B cell (primary cell): ENCODE measurements at regions not wholly inside any gene's neighbourhood (a gene's known extent, or its start where the extent isn't known, plus 50 kb on each side); places are given as distances from the start of the nearest gene placed in this dataset.

Source experiments
- ATAC-seq: fragments of 200-7000 bp; cut with Tn5 transposase; one replicate; pipeline ENCODE4 v1.10.0; 2021; ENCODE audit warnings: low read depth, mild to moderate bottlenecking, moderate number of reproducible peaks, moderate library complexity
- CTCF ChIA-PET: fragments of 350-600 bp; sonication (Branson Sonifier 250); formaldehyde crosslinking; loops from one replicate; lab custom pipeline; 2021; ENCODE audit warnings: antibody characterized with exemption, inconsistent platforms; lab: Charles Lee
- POLR2A ChIA-PET: fragments of 350-600 bp; sonication (Branson Sonifier 250); formaldehyde crosslinking; loops from one replicate; lab custom pipeline; 2021; ENCODE audit warnings: antibody characterized with exemption; lab: Charles Lee
- DNase-seq: peaks from one replicate; pipeline ENCODE4 v3.0.0; 2013
- H2AFZ ChIP-seq: 2 replicates; pipeline ENCODE4 v1.6.1; 2012; ENCODE audit warnings: mild to moderate bottlenecking, low read depth, low read length; ENCODE audit not compliant: insufficient read depth, poor library complexity, severe bottlenecking
- H3K27ac ChIP-seq, 2 donors: 1 replicate in 1 of 2; 2 replicates in 1 of 2; pipeline ENCODE4 v1.5.1; 2012 to 2013; ENCODE audit warnings: low read length in 2 of 2, mild to moderate bottlenecking in 2 of 2, moderate library complexity in 1 of 2
- H3K27me3 ChIP-seq, 4 experiments: fragments of 200-600 bp in 1 of 4; sonication (generic) in 1 of 4; replicated peaks in 1 of 4; 1 replicate in 2 of 4; 2 replicates in 2 of 4; pipeline versions ENCODE4 v1.6.1 to v1.7.0; 2013 to 2016; ENCODE audit warnings: low read length in 3 of 4, mild to moderate bottlenecking in 2 of 4, mixed read lengths in 1 of 4, moderate library complexity in 1 of 4; ENCODE audit not compliant: insufficient read depth in 4 of 4, control insufficient read depth in 3 of 4; ENCODE audit errors: control extremely low read depth in 1 of 4
- H3K36me3 ChIP-seq, 2 experiments: replicated peaks in 1 of 2; 1 replicate in 1 of 2; 2 replicates in 1 of 2; pipeline versions ENCODE4 v1.6.1 to v1.7.1; 2013; ENCODE audit warnings: low read length in 1 of 2; ENCODE audit not compliant: insufficient read depth in 2 of 2, control insufficient read depth in 1 of 2; ENCODE audit errors: control extremely low read depth in 1 of 2, extremely low read depth in 1 of 2
- H3K4me1 ChIP-seq, 2 donors: fragments of 200-600 bp in 1 of 2; sonication (generic) in 1 of 2; 1 replicate in 1 of 2; 2 replicates in 1 of 2; pipeline versions ENCODE4 v1.5.1 to v1.6.1; 2013 to 2017; ENCODE audit warnings: low read length in 2 of 2; ENCODE audit not compliant: control insufficient read depth in 2 of 2, insufficient read depth in 2 of 2
- H3K4me2 ChIP-seq: replicated peaks from 2 replicates; pipeline ENCODE3; 2012; ENCODE audit warnings: mild to moderate bottlenecking, low read depth, low read length; ENCODE audit not compliant: poor library complexity, severe bottlenecking
- H3K4me3 ChIP-seq, 5 experiments: fragments of 200-600 bp in 1 of 5; sonication (generic) in 1 of 5; 1 replicate in 3 of 5; 2 replicates in 2 of 5; pipeline versions ENCODE4 v1.5.1 to v1.7.0; 2011 to 2016; ENCODE audit warnings: low read length in 4 of 5, mild to moderate bottlenecking in 4 of 5, low read depth in 2 of 5, control low read depth in 1 of 5, moderate library complexity in 1 of 5; ENCODE audit not compliant: insufficient read depth in 1 of 5; ENCODE audit errors: control extremely low read depth in 1 of 5, extremely low read depth in 1 of 5
- H3K79me2 ChIP-seq: fragments of 200-600 bp; sonication (generic); one replicate; pipeline ENCODE4 v1.6.0; 2016; ENCODE audit warnings: low read length; ENCODE audit not compliant: control insufficient read depth, insufficient read depth
- H3K9ac ChIP-seq: fragments of 200-600 bp; sonication (generic); 2 replicates; pipeline ENCODE4 v1.6.1; 2017; ENCODE audit warnings: mild to moderate bottlenecking, low read length, moderate library complexity
- H3K9me3 ChIP-seq, 3 donors: one replicate each; pipeline versions ENCODE4 v1.6.1 to v1.7.1; 2013; ENCODE audit warnings: low read length in 2 of 3; ENCODE audit not compliant: control insufficient read depth in 2 of 3, insufficient read depth in 1 of 3; ENCODE audit errors: control extremely low read depth in 1 of 3
- H4K20me1 ChIP-seq: 2 replicates; pipeline ENCODE4 v1.6.0; 2012; ENCODE audit warnings: mild to moderate bottlenecking, low read length; ENCODE audit not compliant: insufficient read depth, control insufficient read depth, poor library complexity, severe bottlenecking
- H3K27ac Mint-ChIP-seq: one replicate; pipeline ENCODE4 v1.8.0; 2021; ENCODE audit warnings: mixed read lengths
- H3K27me3 Mint-ChIP-seq: one replicate; pipeline ENCODE4 v1.8.0; 2021; ENCODE audit warnings: mixed read lengths
- H3K4me1 Mint-ChIP-seq: one replicate; pipeline ENCODE4 v1.8.0; 2021; ENCODE audit warnings: mixed read lengths
- H3K4me3 Mint-ChIP-seq: one replicate; pipeline ENCODE4 v1.8.0; 2021; ENCODE audit warnings: mixed read lengths
- H3K9me3 Mint-ChIP-seq: one replicate; pipeline ENCODE4 v1.8.0; 2022; ENCODE audit warnings: mixed read lengths; ENCODE audit not compliant: insufficient read depth
- CTCF ChIP-seq: fragments of 200-600 bp; IDR thresholded peaks from one replicate; pipeline ENCODE4 v1.8.0; 2022; ENCODE audit warnings: antibody characterized with exemption, mild to moderate bottlenecking
- EZH2 ChIP-seq: IDR thresholded peaks from 2 replicates; pipeline ENCODE4 v1.6.1; 2012; ENCODE audit warnings: borderline replicate concordance, low read depth, mild to moderate bottlenecking, moderate library complexity, low read length; ENCODE audit not compliant: insufficient read depth, poor library complexity, severe bottlenecking
- WGBS: methylation state at CpG from one replicate; pipeline ENCODE4 v1.1.5; 2013; ENCODE audit warnings: missing lambda C conversion rate; ENCODE audit not compliant: insufficient coverage; 5-methylcytosine and 5-hydroxymethylcytosine counted together
- intact Hi-C: fragments of 100-400 bp; cut with micrococcal nuclease; formaldehyde crosslinking; loops from one replicate; pipeline ENCODE4 v1.10.0; 2022

GRCh38 chr1:8157765-8158164 is 131.7 kb upstream of the ERRFI1 start:
- no peaks in the 10 kb centered on the region for H3K4me1 Mint-ChIP-seq
- no peak for TF ChIP-seq CTCF
- no peak for TF ChIP-seq EZH2
- ChIA-PET CTCF (no interaction called here), POLR2A (no interaction called here)
- H3K4me3 Mint-ChIP-seq: no peak overlapping the region
- ATAC-seq (no peak), DNase-seq (no peak)
- Histone ChIP-seq H2AFZ (no peak overlapping the region), H3K27me3 (peaks cover 0 to 12% (median 2%) of the 10 kb centered on the region in 4 experiments), H3K4me1 (no peaks in the 10 kb centered on the region), H3K9ac (no peak overlapping the region), H3K79me2 (no peaks in the 10 kb centered on the region), H3K4me2 (no peak overlapping the region), H3K27ac (no peak overlapping the region), H3K36me3 (no peaks in the 10 kb centered on the region), H4K20me1 (no peaks in the 10 kb centered on the region), H3K4me3 (no peak overlapping the region), H3K9me3 (no peaks in the 10 kb centered on the region)
- WGBS: 88% methylated on average over 1 of the region's 2 CpGs
- H3K27me3 Mint-ChIP-seq: peaks cover 29% of the 10 kb centered on the region
- no peaks in the 10 kb centered on the region for H3K9me3 Mint-ChIP-seq
- H3K27ac Mint-ChIP-seq: no peak overlapping the region
- intact Hi-C loops: no loop called here

- no peaks in the 10 kb centered on the region for H3K79me2 ChIP-seq
- no peak overlapping the region for H3K4me3 ChIP-seq
- H3K27me3 ChIP-seq: peaks cover 0 to 12% (median 2%) of the 10 kb centered on the region in 4 experiments
- intact Hi-C loops: no loop called here
- no peak overlapping the region for H2AFZ ChIP-seq
- Mint-ChIP-seq H3K4me1 (no peaks in the 10 kb centered on the region), H3K9me3 (no peaks in the 10 kb centered on the region), H3K27me3 (peaks cover 16% of the 10 kb centered on the region), H3K4me3 (no peak overlapping the region), H3K27ac (no peak overlapping the region)
- H3K9ac ChIP-seq: no peak overlapping the region
- H3K4me1 ChIP-seq: no peaks in the 10 kb centered on the region
- H3K27ac ChIP-seq: no peak overlapping the region
- ChIA-PET POLR2A (no interaction called here), CTCF (no interaction called here)
- ATAC-seq (no peak), DNase-seq (no peak)
- no peak overlapping the region for H3K4me2 ChIP-seq
- no peaks in the 10 kb centered on the region for H3K36me3 ChIP-seq
- no peak for TF ChIP-seq CTCF
- no peak for TF ChIP-seq EZH2
- no peaks in the 10 kb centered on the region for H4K20me1 ChIP-seq
- H3K9me3 ChIP-seq: no peaks in the 10 kb centered on the region
- WGBS: 74% methylated on average over 13 of the region's 14 CpGs
Measured at GRCh38 chr1:8155528-8156186, 129.5 kb upstream of the ERRFI1 start.
